HL-60 (cell line): ENCODE measurements at regions not wholly inside any gene's neighbourhood (a gene's known extent, or its start where the extent isn't known, plus 50 kb on each side); places are given as distances from the start of the nearest gene placed in this dataset.

Source experiments
- DNase-seq, 2 experiments: peaks; one replicate each; pipeline ENCODE4 v3.0.0-alpha.2; 2010 to 2020; ENCODE audit warnings: low read depth in 1 of 2, low spot score in 1 of 2
- H3K27ac ChIP-seq: fragments of 250-450 bp; sonication (Bioruptor Pico); replicated peaks from 2 replicates; pipeline ENCODE4 v1.5.1; 2020; ENCODE audit warnings: mild to moderate bottlenecking, moderate library complexity
- H3K27me3 ChIP-seq: fragments of 250-450 bp; sonication (Bioruptor Pico); 2 replicates; pipeline ENCODE4 v1.5.1; 2021; ENCODE audit warnings: mild to moderate bottlenecking, moderate library complexity; ENCODE audit not compliant: insufficient read depth, poor library complexity, severe bottlenecking
- H3K4me3 ChIP-seq: replicated peaks from 2 replicates; pipeline ENCODE4 v1.5.1; 2011; ENCODE audit warnings: mild to moderate bottlenecking, control low read depth, low read length; ENCODE audit not compliant: insufficient read depth
- CTCF ChIP-seq: IDR thresholded peaks from one replicate; pipeline ENCODE4 v1.5.1; 2011; ENCODE audit warnings: low read length, control low read depth, inconsistent platforms; ENCODE audit not compliant: insufficient read depth
- GABPA ChIP-seq: IDR thresholded peaks from 2 replicates; pipeline ENCODE4 v1.6.1; 2012; ENCODE audit warnings: low read depth
- POLR2AphosphoS5 ChIP-seq: IDR thresholded peaks from 2 replicates; pipeline ENCODE4 v1.6.1; 2012; ENCODE audit warnings: low read depth
- REST ChIP-seq: IDR thresholded peaks from 2 replicates; pipeline ENCODE4 v1.6.1; 2012; ENCODE audit warnings: low read depth; ENCODE audit not compliant: insufficient replicate concordance
- SPI1 ChIP-seq: IDR thresholded peaks from 2 replicates; pipeline ENCODE4 v1.6.1; 2012; ENCODE audit warnings: low read depth, mild to moderate bottlenecking, borderline replicate concordance

- no peak overlapping the region for H3K27ac ChIP-seq
- TF ChIP-seq SPI1 (no peak), GABPA (no peak), REST (no peak)
- H3K27me3 ChIP-seq = no peaks in the 10 kb centered on the region
- no peak for DNase-seq
- no peak overlapping the region for H3K4me3 ChIP-seq
These were observed 71.0 kb downstream of the COQ2 start for GRCh38 chr4:83213640-83214039.

GRCh38 chr4:83212041-83212851 lies 72.4 kb downstream of the COQ2 start:
- H3K4me3 ChIP-seq = no peak overlapping the region
- no peak overlapping the region for H3K27ac ChIP-seq
- TF ChIP-seq GABPA (no peak), REST (no peak), SPI1 (no peak), CTCF (no peak), POLR2AphosphoS5 (no peak)
- no peaks in the 10 kb centered on the region for H3K27me3 ChIP-seq
- DNase-seq = no peak

- no peak for TF ChIP-seq POLR2AphosphoS5
- no peak for TF ChIP-seq CTCF
- TF ChIP-seq REST = no peak
- TF ChIP-seq GABPA = no peak
- no peak for TF ChIP-seq SPI1
- no peak for DNase-seq
- H3K4me3 ChIP-seq = no peak overlapping the region
- no peaks in the 10 kb centered on the region for H3K27me3 ChIP-seq
- H3K27ac ChIP-seq = no peak overlapping the region
These were observed 75.2 kb downstream of the COQ2 start for GRCh38 chr4:83209419-83209818.
